GM12878 (cell line): ENCODE measurements at regions not wholly inside any gene's neighbourhood (a gene's known extent, or its start where the extent isn't known, plus 50 kb on each side); places are given as distances from the start of the nearest gene placed in this dataset.

ENCODE experiments used
- ATAC-seq: fragments of 200-7000 bp; cut with Tn5 transposase; 3 replicates; pipeline ENCODE4 v1.9.1; 2020; ENCODE audit warnings: mild to moderate bottlenecking, moderate library complexity
- BruUV-seq: library from RNA; stranded (reverse); fragments of 400-500 nt; replicated peaks from 2 replicates; lab custom pipeline; 2021; lab: Mats Ljungman, UMichigan
- CTCF ChIA-PET: fragments of 300-600 bp; sonication (Branson Sonifier 250); formaldehyde crosslinking; extraction: SDS; loops from one replicate; lab custom pipeline; 2021; ENCODE audit warnings: inconsistent platforms; lab: Yijun Ruan, JAX
- POLR2A ChIA-PET: fragments of 350-600 bp; formaldehyde crosslinking; extraction: SDS; loops from one replicate; lab custom pipeline; 2021; ENCODE audit warnings: inconsistent platforms; lab: Charles Lee
- RAD21 ChIA-PET: fragments of 300-600 bp; sonication (Branson Sonifier 250); formaldehyde crosslinking; loops from one replicate; lab custom pipeline; 2023; ENCODE audit warnings: antibody characterized with exemption; ENCODE audit not compliant: unreplicated experiment; lab: Charles Lee
- SMC1A ChIA-PET: fragments of 300-600 bp; sonication (Branson Sonifier 250); formaldehyde crosslinking; loops from one replicate; lab custom pipeline; 2023; ENCODE audit not compliant: unreplicated experiment, uncharacterized antibody; lab: Charles Lee
- DNase-seq: peaks from one replicate; pipeline ENCODE4 v3.0.0-alpha.2; 2011; ENCODE audit warnings: low read depth, low spot score
- FAIRE-seq: peaks from 3 replicates; lab custom pipeline; 2011; peaks lifted over from hg19 to GRCh38; lab: Jason Lieb, UNC
- H2AFZ ChIP-seq: 2 replicates; pipeline ENCODE4 v1.6.0; 2011; ENCODE audit warnings: low read depth, low read length, control low read depth; ENCODE audit not compliant: control insufficient read depth
- H3K27ac ChIP-seq: 2 replicates; pipeline ENCODE4 v1.5.1; 2011; ENCODE audit warnings: control low read depth; ENCODE audit not compliant: control insufficient read depth, insufficient read depth
- H3K27me3 ChIP-seq, 2 experiments: replicated peaks in 1 of 2; 2 replicates each; pipeline versions ENCODE4 v1.6.0 to v1.6.1; 2011; ENCODE audit warnings: low read length in 1 of 2; ENCODE audit not compliant: control insufficient read depth in 2 of 2, insufficient read depth in 2 of 2
- H3K36me3 ChIP-seq, 2 experiments: 2 replicates each; pipeline ENCODE4 v1.5.1; 2011; ENCODE audit warnings: low read length in 1 of 2; ENCODE audit not compliant: control insufficient read depth in 2 of 2, insufficient read depth in 2 of 2
- H3K4me1 ChIP-seq: 2 replicates; pipeline ENCODE4 v1.6.1; 2011; ENCODE audit warnings: mild to moderate bottlenecking, low read length, moderate library complexity, mixed read lengths; ENCODE audit not compliant: control insufficient read depth, insufficient read depth
- H3K4me2 ChIP-seq: 2 replicates; pipeline ENCODE4 v1.6.0; 2011; ENCODE audit warnings: control low read depth; ENCODE audit not compliant: control insufficient read depth, insufficient read depth
- H3K4me3 ChIP-seq: fragments of 200-600 bp; sonication (generic); 2 replicates; pipeline ENCODE4 v1.5.1; 2016
- H3K79me2 ChIP-seq: 2 replicates; pipeline ENCODE4 v1.6.0; 2011; ENCODE audit warnings: low read length; ENCODE audit not compliant: control insufficient read depth, insufficient read depth
- H3K9ac ChIP-seq: 2 replicates; pipeline ENCODE4 v1.8.0; 2011; ENCODE audit warnings: low read length, control low read depth, mixed read lengths; ENCODE audit not compliant: control insufficient read depth, insufficient read depth
- H3K9me3 ChIP-seq: replicated peaks from 3 replicates; pipeline ENCODE4 v1.5.1; 2011; ENCODE audit warnings: mild to moderate bottlenecking, low read length; ENCODE audit not compliant: control insufficient read depth, insufficient read depth
- H4K20me1 ChIP-seq: 2 replicates; pipeline ENCODE4 v1.6.0; 2011; ENCODE audit not compliant: control insufficient read depth, insufficient read depth
- BCL3 ChIP-seq: IDR thresholded peaks from 2 replicates; pipeline ENCODE4 v1.6.1; 2011; ENCODE audit warnings: borderline replicate concordance, low read depth, mild to moderate bottlenecking, moderate library complexity, low read length; ENCODE audit not compliant: insufficient read depth, poor library complexity, severe bottlenecking
- EED ChIP-seq: sonication (generic); IDR thresholded peaks from 2 replicates; pipeline ENCODE4 v1.6.1; 2016; ENCODE audit warnings: antibody characterized with exemption, low read depth
- FOXM1 ChIP-seq: IDR thresholded peaks from 2 replicates; pipeline ENCODE4 v1.6.1; 2012; ENCODE audit warnings: low read depth, mild to moderate bottlenecking, inconsistent platforms, low read length, moderate library complexity
- NBN ChIP-seq: fragments of 450-650 bp; IDR thresholded peaks from 2 replicates; pipeline ENCODE4 v1.6.1; 2016
- RBBP5 ChIP-seq: fragments of 200-600 bp; sonication (generic); conservative IDR thresholded peaks from 2 replicates; pipeline ENCODE4 v1.6.1; 2016
- STAT1 ChIP-seq: fragments of 450-650 bp; conservative IDR thresholded peaks from 2 replicates; pipeline ENCODE4 v1.6.1; 2014; ENCODE audit warnings: antibody characterized with exemption, mild to moderate bottlenecking
- TCF3 ChIP-seq: IDR thresholded peaks from 2 replicates; pipeline ENCODE4 v1.6.1; 2012; ENCODE audit warnings: low read depth, mild to moderate bottlenecking, low read length, borderline replicate concordance; ENCODE audit not compliant: insufficient read depth
- TCF7 ChIP-seq: IDR thresholded peaks from 2 replicates; pipeline ENCODE4 v1.6.1; 2014; ENCODE audit warnings: antibody characterized with exemption, borderline replicate concordance
- ZSCAN29 ChIP-seq: fragments of 450-650 bp; IDR thresholded peaks from 2 replicates; pipeline ENCODE4 v1.6.1; 2017; ENCODE audit warnings: mild to moderate bottlenecking, moderate library complexity
- WGBS: methylation state at CpG from one replicate; pipeline ENCODE4 v1.1.6; 2016; ENCODE audit warnings: low lambda C conversion rate; ENCODE audit not compliant: insufficient replicate concordance, insufficient coverage; ENCODE audit errors: missing lambda C conversion rate; 5-methylcytosine and 5-hydroxymethylcytosine counted together
- in situ Hi-C: fragments of 300-500 bp; cut with MboI; formaldehyde crosslinking; loops from 9 replicates; pipeline ENCODE4 v1.14.3; 2018; ENCODE audit warnings: mixed read lengths
- intact Hi-C: fragments of 100-400 bp; cut with micrococcal nuclease; formaldehyde crosslinking; loops from one replicate; pipeline ENCODE4 v1.14.2; 2022; ENCODE audit not compliant: unreplicated experiment

- intact Hi-C loops (no loop called here), in situ Hi-C loops (no loop called here)
- Histone ChIP-seq H3K79me2 (no peaks in the 10 kb centered on the region), H2AFZ (no peak overlapping the region), H3K27me3 (no peaks in the 10 kb centered on the region), H3K4me3 (no peak overlapping the region), H3K36me3 (no peaks in the 10 kb centered on the region), H3K4me1 (no peaks in the 10 kb centered on the region), H4K20me1 (no peaks in the 10 kb centered on the region), H3K4me2 (no peak overlapping the region), H3K9ac (no peak overlapping the region), H3K9me3 (no peaks in the 10 kb centered on the region), H3K27ac (no peak overlapping the region)
- ATAC-seq (no peak), DNase-seq (no peak), FAIRE-seq (no peak)
- RAD21 ChIA-PET = no interaction called here
- SMC1A ChIA-PET = no interaction called here
- CTCF ChIA-PET = no interaction called here
- no TSS peak for BruUV-seq
- POLR2A ChIA-PET = no interaction called here
- no peak for TF ChIP-seq ZSCAN29
- TF ChIP-seq TCF7 = no peak
- TF ChIP-seq EED = no peak
- no peak for TF ChIP-seq NBN
- TF ChIP-seq BCL3 = no peak
- TF ChIP-seq TCF3 = no peak
- no peak for TF ChIP-seq RBBP5
- TF ChIP-seq STAT1 = no peak
- 33% methylated on average over 9 of the region's 9 CpGs for WGBS
Measured at GRCh38 chr11:13859892-13860291, 102.6 kb upstream of the SPON1 start.

- H3K4me1 ChIP-seq = no peaks in the 10 kb centered on the region
- no peak overlapping the region for H2AFZ ChIP-seq
- no peak overlapping the region for H3K27ac ChIP-seq
- in situ Hi-C loops (no loop called here), intact Hi-C loops (no loop called here)
- no peaks in the 10 kb centered on the region for H3K36me3 ChIP-seq
- FAIRE-seq (no peak), ATAC-seq (no peak), DNase-seq (no peak)
- no peak overlapping the region for H3K4me3 ChIP-seq
- TF ChIP-seq FOXM1 = no peak
- H3K9ac ChIP-seq = no peak overlapping the region
- H3K27me3 ChIP-seq = no peaks in the 10 kb centered on the region
- ChIA-PET RAD21 (no interaction called here), POLR2A (no interaction called here), SMC1A (no interaction called here), CTCF (no interaction called here)
- H3K9me3 ChIP-seq = no peaks in the 10 kb centered on the region
- no TSS peak for BruUV-seq
- H4K20me1 ChIP-seq = no peaks in the 10 kb centered on the region
- no peaks in the 10 kb centered on the region for H3K79me2 ChIP-seq
- 46% methylated on average over 3 of the region's 3 CpGs for WGBS
- no peak overlapping the region for H3K4me2 ChIP-seq
Measured at GRCh38 chr11:13861411-13861810, 101.1 kb upstream of the SPON1 start.
